ENCODE measurements at regions not wholly inside any gene's neighbourhood (a gene's known extent, or its start where the extent isn't known, plus 50 kb on each side); places are given as distances from the start of the nearest gene placed in this dataset.

GRCh38 chr5:168027007-168027406 lies 264.4 kb upstream of the WWC1 start:
- no TSS peak for BruUV-seq (replicated peaks)
- POLR2A ChIA-PET, result no interaction called here
- Histone ChIP-seq H3K9ac (ENCODE audit: insufficient read depth, low read depth, low read length) (no peak overlapping the region), H3K9me3 (ENCODE audit: low read length) (no peaks in the 10 kb centered on the region), H3K79me2 (ENCODE audit: insufficient read depth, low read length) (no peaks in the 10 kb centered on the region), H2AFZ (ENCODE audit: low read length) (no peak overlapping the region), H3K4me1 (ENCODE audit: insufficient read depth, low read length) (no peaks in the 10 kb centered on the region), H3K4me3 (replicated peaks in 1 of 3; ENCODE audit: insufficient read depth in 1 of 3, low read depth in 2 of 3, low read length in 3 of 3) (no peak overlapping the region), H3K27me3 (ENCODE audit: control insufficient read depth in 1 of 2, insufficient read depth in 2 of 2, low read length in 2 of 2) (peaks cover 0 to 27% of the 10 kb centered on the region in 2 experiments; a peak in 3 of 5 replicates), H4K20me1 (ENCODE audit: insufficient read depth, low read length) (no peaks in the 10 kb centered on the region), H3K4me2 (ENCODE audit: low read depth, low read length) (no peak overlapping the region), H3K36me3 (replicated peaks in 1 of 2; ENCODE audit: control insufficient read depth in 1 of 2, insufficient read depth in 2 of 2, low read length in 2 of 2) (no peaks in the 10 kb centered on the region), H3K27ac (ENCODE audit: extremely low read length, insufficient read depth, low read length) (no peak overlapping the region)
- WGBS (ENCODE audit: low lambda C conversion rate), result 11% methylated on average over 6 of the region's 6 CpGs
- in situ Hi-C loops (cut with HindIII; ENCODE audit: extremely low pct_ligation_motif_present, low pct_unique_long_range_greater_than_20kb), result loop anchor here (10.0 kb wide), 1 partner anchor 302 kb away; no protein-coding TSS in a partner anchor
- TF ChIP-seq ZNF556 (CRISPR knock-in tag; IDR thresholded peaks at IDR 0.05; ENCODE audit: borderline replicate concordance), result no peak
- CTCF ChIA-PET (ENCODE audit: low intra/inter-chr PET ratio, low total read pairs), result no interaction called here
- DNase-seq (ENCODE audit: low spot score) (no peak), ATAC-seq (no peak), FAIRE-seq (no peak)
- intact Hi-C loops (cut with micrococcal nuclease; ENCODE audit: unreplicated experiment), result no loop called here

GRCh38 chr5:168030912-168031311 lies 260.5 kb upstream of the WWC1 start:
- H3K79me2 ChIP-seq (ENCODE audit: insufficient read depth, low read length), result no peaks in the 10 kb centered on the region
- no peaks in the 10 kb centered on the region for H3K9me3 ChIP-seq (ENCODE audit: low read length)
- H3K9ac ChIP-seq (ENCODE audit: insufficient read depth, low read depth, low read length), result no peak overlapping the region
- no peaks in the 10 kb centered on the region for H3K36me3 ChIP-seq (replicated peaks in 1 of 2; ENCODE audit: control insufficient read depth in 1 of 2, insufficient read depth in 2 of 2, low read length in 2 of 2)
- no peak overlapping the region for H2AFZ ChIP-seq (ENCODE audit: low read length)
- no peak for FAIRE-seq
- no peak overlapping the region for H3K4me2 ChIP-seq (ENCODE audit: low read depth, low read length)
- H3K4me3 ChIP-seq (replicated peaks in 1 of 3; ENCODE audit: insufficient read depth in 1 of 3, low read depth in 2 of 3, low read length in 3 of 3), result no peak overlapping the region
- in situ Hi-C loops (cut with HindIII; ENCODE audit: extremely low pct_ligation_motif_present, low pct_unique_long_range_greater_than_20kb), result no loop called here
- BruUV-seq (replicated peaks), result no TSS peak
- H3K4me1 ChIP-seq (ENCODE audit: insufficient read depth, low read length), result no peaks in the 10 kb centered on the region
- ChIA-PET POLR2A (no interaction called here), CTCF (ENCODE audit: low intra/inter-chr PET ratio, low total read pairs) (no interaction called here)
- WGBS (ENCODE audit: low lambda C conversion rate), result 0% methylated on average over 2 of the region's 2 CpGs
- H4K20me1 ChIP-seq (ENCODE audit: insufficient read depth, low read length), result no peaks in the 10 kb centered on the region
- DNase-seq (ENCODE audit: low spot score), result no peak
- ATAC-seq, result no peak
- no peak overlapping the region for H3K27ac ChIP-seq (ENCODE audit: extremely low read length, insufficient read depth, low read length)
- H3K27me3 ChIP-seq (ENCODE audit: control insufficient read depth in 1 of 2, insufficient read depth in 2 of 2, low read length in 2 of 2), result peaks cover 0 to 3% of the 10 kb centered on the region in 2 experiments; a peak in 2 of 5 replicates
- intact Hi-C loops (cut with micrococcal nuclease; ENCODE audit: unreplicated experiment), result no loop called here
- TF ChIP-seq ZNF687 (CRISPR knock-in tag; IDR thresholded peaks at IDR 0.05), result no peak
